GM18870 (cell line): ENCODE measurements at regions not wholly inside any gene's neighbourhood (a gene's known extent, or its start where the extent isn't known, plus 50 kb on each side); places are given as distances from the start of the nearest gene placed in this dataset.

ENCODE experiments used
- ATAC-seq: cut with Tn5 transposase; IDR thresholded peaks from one replicate; pipeline ENCODE4 v1.9.1; 2021; ENCODE audit warnings: moderate library complexity; ENCODE audit not compliant: unreplicated experiment

- ATAC-seq: no peak
These were observed 134.3 kb downstream of the ANKRD60 start for GRCh38 chr20:58094160-58094559.

GRCh38 chr20:58092871-58093270, 135.6 kb downstream of the ANKRD60 start:
- ATAC-seq: no peak

GRCh38 chr20:58092353-58092752, 136.1 kb downstream of the ANKRD60 start:
- no peak for ATAC-seq

- ATAC-seq: no peak
These were observed 136.6 kb downstream of the ANKRD60 start for GRCh38 chr20:58091810-58092209.

GRCh38 chr20:58090161-58090560, 138.3 kb downstream of the ANKRD60 start:
- ATAC-seq: no peak

- no peak for ATAC-seq
These were observed 139.8 kb downstream of the ANKRD60 start for GRCh38 chr20:58088625-58089024.

GRCh38 chr20:58088105-58088504, 140.3 kb downstream of the ANKRD60 start:
- ATAC-seq: no peak

GRCh38 chr20:58087562-58087858, 140.9 kb downstream of the ANKRD60 start:
- no peak for ATAC-seq

GRCh38 chr20:58086763-58087561, 141.5 kb downstream of the ANKRD60 start:
- ATAC-seq: no peak

- no peak for ATAC-seq
These were observed 143.5 kb downstream of the ANKRD60 start for GRCh38 chr20:58084966-58085365.

GRCh38 chr20:58084566-58084965, 143.9 kb downstream of the ANKRD60 start:
- ATAC-seq: no peak

GRCh38 chr20:58081846-58082245, 146.6 kb downstream of the ANKRD60 start:
- ATAC-seq: no peak

- ATAC-seq: no peak
These were observed 149.5 kb downstream of the ANKRD60 start for GRCh38 chr20:58078741-58079522.

- no peak for ATAC-seq
These were observed 151.2 kb downstream of the ANKRD60 start for GRCh38 chr20:58077282-58077681.

- no peak for ATAC-seq
These were observed 152.0 kb downstream of the ANKRD60 start for GRCh38 chr20:58076405-58076804.

- ATAC-seq: no peak
These were observed 152.7 kb downstream of the ANKRD60 start for GRCh38 chr20:58075586-58076345.

- ATAC-seq: no peak
These were observed 154.3 kb downstream of the ANKRD60 start for GRCh38 chr20:58073945-58074856.

- ATAC-seq: no peak
These were observed 155.5 kb downstream of the ANKRD60 start for GRCh38 chr20:58072695-58073671.

GRCh38 chr20:58071991-58072390, 156.5 kb downstream of the ANKRD60 start:
- ATAC-seq: no peak
